T-helper 2 cell treated with Interferon-gamma antibody and Interleukin-4, amounts not matched to agents 100 ng/mL and 5 ng/mL, for 36 hours (primary cell): ENCODE measurements at regions not wholly inside any gene's neighbourhood (a gene's known extent, or its start where the extent isn't known, plus 50 kb on each side); places are given as distances from the start of the nearest gene placed in this dataset.

ENCODE experiments used
- intact Hi-C: fragments of 100-400 bp; cut with micrococcal nuclease; formaldehyde crosslinking; loops from one replicate; pipeline ENCODE4 v1.15.1; 2023

DNA sequence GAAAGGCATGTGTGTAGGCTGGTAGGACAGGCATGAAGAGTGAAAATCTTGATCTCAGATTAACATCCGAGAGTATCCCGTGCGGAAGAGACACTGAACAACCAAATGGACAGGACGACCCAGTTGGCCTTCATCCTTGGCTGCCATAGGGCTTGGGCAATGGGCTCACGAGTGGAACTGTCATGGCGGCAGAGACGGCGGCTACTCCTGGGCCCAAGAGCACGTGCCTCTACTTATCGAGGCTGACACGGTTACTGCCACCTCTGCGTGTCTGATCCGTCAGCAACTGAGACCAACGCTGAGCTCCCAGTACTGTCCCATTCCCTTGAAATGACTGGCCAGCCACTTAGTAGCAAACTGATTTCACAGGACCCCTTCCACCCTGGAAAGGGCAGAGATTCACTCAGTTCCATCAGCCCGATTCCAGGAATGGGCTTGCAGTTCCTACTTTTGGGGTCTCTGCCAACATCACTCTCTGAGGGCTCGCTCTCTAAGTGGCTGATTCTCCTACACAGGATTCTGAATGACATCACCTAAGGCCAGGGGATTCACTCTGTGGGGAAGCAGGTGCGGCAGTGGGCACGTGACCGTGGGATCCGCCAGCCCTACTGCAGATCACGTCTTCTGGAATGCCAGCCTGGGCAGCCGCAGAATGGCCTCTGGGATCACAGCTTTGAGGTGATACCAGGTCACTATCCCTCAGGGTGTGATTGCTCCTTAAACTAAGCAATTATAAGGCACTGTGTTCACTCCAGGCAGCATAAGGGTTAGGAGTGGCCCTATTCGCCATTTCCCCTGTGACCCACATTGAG, 97.8 kb downstream of the RPS6KA4 start:
- intact Hi-C loops = no loop called here

DNA sequence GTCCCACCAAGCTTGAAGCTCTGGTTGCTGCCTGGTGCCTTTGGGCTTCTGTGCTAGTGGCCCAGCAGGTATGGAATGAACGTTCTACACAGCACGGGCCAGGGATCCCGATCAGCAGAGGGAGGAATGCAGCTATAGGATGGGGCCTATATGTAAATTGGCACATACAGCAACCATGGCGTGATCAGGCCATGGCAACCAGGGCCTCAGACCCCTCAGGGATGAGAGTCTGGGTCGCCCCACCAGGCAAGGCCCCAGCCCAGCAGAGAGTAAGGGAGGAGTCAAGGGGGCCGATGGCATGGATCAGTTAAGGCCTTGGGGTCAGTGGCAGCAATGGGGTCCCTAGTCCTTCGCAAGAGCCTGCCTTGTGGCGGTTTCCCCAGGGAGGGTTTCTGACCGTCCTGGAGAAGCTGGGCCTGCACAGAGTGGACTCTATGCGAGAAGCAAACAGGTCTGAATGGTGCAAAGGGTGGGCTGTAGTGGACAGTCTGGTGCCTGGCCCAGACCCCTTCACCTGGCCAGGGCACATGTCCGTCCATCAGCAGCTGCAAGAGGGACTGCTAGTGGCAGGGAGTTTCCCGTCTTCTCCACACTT, 98.2 kb upstream of the SLC22A11 start:
- intact Hi-C loops = no loop called here

GRCh38 chr11:64458997-64459396, 96.7 kb upstream of the SLC22A11 start:
- intact Hi-C loops = no loop called here

DNA sequence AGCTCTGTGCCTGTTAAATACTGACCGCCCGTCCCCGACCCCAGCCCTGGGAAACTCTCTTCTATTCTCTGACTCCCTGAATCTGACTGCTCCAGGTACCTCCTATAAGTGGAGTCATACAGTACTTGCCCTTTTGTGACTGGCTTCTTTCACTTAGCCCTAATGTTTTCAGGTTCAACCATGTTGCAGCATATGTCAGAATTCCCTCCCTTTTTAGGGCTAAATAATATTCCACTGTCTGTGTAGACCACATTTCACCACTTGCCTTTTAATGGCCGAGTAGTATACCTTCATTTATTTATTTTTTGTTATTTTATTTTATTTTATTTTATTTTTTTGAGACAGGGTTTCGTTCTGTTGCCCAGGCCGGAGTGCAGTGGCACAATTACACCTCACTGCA, 96.1 kb upstream of the SLC22A11 start:
- intact Hi-C loops = no loop called here

DNA sequence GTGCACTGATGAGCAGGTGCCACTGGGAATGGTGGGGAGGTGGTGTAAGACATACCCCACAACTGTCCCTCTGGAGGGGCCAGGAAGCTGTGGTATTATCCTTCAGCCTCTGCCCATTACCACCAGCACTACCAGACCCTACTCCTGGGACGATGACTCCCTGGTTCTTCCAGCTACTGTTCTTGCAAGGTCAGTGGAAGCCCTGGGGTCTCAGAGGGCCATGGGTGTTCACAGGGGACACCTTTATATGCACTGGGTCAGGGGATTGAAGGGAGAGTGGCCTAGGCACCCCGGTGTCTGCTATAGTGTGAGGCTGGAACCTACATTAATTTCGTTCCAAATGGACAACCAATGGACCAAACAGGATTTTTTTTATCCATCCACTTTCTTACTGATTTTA, 94.7 kb upstream of the SLC22A11 start:
- intact Hi-C loops = no loop called here

GRCh38 chr11:64466115-64466718, 89.5 kb upstream of the SLC22A11 start:
- intact Hi-C loops = no loop called here

DNA sequence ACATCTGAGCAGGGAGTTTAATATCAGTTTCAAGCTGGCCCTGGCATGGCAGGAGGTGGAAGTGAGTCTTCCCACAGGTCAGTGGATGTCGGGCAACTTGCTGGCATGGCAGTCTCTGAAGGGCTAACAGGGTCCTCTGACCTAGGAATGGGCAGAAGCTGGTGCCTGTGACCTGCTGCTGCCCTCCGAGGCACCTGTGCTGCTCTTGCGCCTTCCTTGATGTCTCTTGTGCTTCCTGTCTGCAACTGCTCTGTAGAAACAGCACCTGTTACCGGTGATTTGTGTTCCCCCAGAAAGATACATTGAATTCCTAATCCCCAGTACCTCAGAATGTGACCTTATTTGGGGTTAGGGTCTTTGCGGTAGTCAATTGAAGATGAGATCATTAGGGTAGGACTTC, 86.5 kb upstream of the SLC22A11 start:
- intact Hi-C loops = no loop called here

DNA sequence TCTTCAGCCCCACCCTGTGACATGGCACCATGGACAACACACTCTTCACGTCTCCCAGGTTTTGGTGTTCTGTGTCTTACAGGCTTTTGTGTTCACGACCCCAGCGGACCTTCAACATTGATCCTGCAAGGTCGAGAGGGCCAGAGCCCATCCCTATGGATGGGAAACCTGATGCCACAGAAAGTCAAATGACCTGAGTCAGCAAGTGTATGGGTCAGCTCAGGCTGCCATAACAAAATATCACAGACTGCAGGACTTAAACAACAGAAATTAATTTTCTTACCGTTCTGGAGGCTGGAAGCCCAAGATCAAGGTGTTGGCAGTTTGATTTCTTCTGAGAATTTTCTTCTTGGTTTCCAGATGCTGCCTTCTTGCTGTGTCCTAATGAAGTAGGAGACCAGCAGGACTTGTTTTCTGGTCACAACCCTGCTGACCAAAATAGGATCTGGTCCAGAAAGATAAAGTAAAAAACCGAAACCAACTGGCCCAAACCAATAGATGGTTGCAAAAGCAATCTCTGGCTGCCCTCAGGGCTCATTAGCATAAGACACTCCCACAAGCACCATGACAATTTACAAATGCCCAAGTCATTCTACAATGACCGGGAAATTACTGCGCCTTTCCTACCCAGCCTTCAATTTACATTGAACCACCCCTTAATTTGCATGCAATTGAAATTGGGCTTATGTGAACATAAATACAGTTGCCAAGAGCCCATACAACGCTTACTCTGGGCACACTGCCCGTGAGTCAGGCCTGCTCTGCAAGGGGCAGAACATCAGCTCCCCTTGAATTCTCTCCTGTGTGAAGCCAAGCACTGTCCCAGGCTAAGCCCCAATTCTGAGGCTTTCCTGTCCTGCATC, 82.9 kb upstream of the SLC22A11 start:
- intact Hi-C loops = no loop called here

DNA sequence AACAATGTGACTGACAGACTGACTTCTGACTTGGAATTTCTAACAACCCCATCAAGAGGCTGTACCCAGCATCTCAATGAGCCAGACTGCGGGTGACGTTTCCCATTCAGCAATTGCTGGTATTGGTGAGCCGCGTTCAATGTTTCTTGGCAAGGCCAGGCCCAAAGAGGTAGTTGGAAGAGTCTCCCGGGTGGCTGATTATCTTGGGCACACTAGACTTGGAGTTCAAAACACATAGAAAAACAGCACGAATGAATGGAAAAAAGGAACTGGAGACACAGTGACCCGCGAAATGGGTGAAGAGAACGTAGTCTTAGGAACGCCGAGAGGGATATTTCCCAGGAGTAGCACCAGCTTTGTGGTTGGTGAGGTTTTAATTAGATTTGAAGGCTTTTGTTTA, 81.1 kb upstream of the SLC22A11 start:
- intact Hi-C loops = no loop called here

DNA sequence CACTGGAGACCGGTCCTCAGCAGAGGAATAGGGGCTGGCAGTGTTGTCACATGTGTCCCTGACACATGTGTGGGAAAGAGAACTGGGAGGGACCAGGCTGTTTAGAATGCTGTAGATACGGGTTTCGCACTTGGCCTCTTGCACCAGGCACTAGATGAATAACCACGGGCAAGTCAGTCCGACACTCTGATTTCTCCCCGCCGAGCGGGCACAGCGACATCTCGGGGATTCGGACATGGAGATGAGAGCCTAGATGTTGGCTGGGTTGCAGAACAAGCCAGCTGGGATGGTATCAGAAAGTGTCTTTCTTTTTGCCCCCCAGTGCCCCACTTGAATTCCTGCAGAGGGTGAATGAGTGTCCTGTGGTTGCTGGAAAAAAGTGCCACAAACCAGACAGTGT, 80.6 kb upstream of the SLC22A11 start:
- intact Hi-C loops = no loop called here

GRCh38 chr11:64476881-64477280, 78.9 kb upstream of the SLC22A11 start:
- intact Hi-C loops = no loop called here

GRCh38 chr11:64477675-64478074, 78.1 kb upstream of the SLC22A11 start:
- intact Hi-C loops = no loop called here

- intact Hi-C loops = no loop called here
Observed at GRCh38 chr11:64482588-64482987, 73.2 kb upstream of the SLC22A11 start.

DNA sequence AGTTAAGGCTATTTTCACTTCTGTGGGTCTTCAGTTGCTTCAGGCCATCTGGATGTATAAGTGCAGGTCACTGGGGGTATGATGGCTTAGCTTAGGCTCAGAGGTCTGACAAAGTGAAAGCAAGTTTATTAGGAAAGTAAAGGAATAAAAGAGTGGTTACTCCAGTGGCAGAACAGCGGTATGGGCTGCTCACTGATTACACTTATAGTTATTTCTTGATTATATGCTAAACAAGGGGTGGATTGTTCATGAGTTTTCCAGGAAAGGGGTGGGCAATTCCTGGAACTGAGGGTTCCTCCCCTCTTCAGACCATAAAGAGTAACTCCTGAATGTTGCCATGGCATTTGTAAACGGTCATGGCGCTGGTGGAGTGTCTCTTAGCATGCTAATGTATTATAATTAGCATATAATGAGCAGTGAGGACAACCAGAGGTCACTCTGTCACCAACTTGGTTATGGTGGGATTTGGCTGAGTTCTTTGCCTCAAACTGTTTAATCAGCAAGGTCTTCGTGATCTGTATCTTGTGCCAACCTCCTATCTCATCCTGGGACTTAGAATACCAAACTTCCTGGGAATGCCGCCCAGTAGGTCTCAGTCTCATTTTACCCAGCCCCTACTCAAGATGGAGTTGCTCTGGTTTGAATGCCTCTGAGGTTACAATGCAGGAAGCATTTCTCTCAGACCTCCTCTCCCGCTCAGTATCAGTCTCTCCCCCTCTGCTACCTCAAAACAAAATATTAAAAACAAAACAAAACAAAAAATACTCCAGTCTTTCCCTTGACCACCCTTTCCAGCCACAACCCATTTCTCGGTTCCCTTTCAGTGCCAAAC, 71.3 kb upstream of the SLC22A11 start:
- intact Hi-C loops = no loop called here

GRCh38 chr11:64485074-64485473, 70.7 kb upstream of the SLC22A11 start:
- intact Hi-C loops = no loop called here

- intact Hi-C loops = no loop called here
Observed at GRCh38 chr11:64489831-64490441, 65.8 kb upstream of the SLC22A11 start.

DNA sequence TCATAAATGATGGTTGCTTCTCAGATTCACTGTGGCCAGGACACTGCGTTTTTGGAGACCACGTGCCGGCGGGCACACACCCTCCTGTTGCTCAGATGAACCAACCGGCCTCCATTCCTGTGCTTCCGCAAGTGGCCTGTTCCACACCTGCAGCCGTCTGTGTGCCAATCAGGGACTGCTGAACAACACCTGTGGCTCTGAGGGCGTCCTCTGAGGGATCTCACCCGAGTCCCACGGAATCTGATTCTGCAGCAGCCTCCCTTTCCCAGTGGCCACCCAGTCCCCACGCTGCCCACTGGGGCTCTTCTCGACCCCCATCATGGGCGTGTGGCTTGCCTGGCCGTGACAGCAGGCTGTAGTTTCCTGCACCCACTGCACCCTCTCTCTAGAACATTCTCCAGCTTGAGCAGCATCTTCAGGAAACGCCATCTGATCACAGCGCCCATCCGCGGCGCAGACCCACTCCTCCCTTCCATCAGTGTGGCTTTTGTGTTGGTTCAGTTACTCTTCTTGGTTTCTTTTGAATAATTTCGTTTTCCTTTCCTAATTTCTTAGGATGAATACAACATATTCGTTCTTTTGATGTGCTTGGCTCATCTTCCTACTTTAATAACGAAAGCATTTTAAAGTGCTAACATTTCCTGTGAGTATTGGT, 65.1 kb upstream of the SLC22A11 start:
- intact Hi-C loops = no loop called here

DNA sequence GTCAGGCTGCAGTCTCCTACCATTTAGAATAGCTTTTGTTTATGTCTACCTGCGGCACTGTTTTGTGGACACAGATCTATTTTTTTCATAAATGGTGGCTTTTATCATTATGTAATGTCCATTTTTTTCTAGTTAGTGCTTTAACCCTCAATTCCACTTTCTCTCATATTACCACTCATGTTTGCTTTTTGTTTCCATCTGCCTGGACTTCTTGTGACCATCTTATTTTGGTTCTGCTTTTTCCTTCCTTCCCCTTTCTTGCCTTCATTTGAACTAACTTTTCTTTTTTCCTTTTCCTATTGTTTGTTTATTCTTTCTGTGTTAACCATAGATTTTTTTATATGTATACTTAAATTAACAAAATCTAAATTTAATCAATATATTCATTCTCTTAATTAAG, 63.2 kb upstream of the SLC22A11 start:
- intact Hi-C loops = no loop called here

- intact Hi-C loops = no loop called here
Observed at GRCh38 chr11:64498136-64498535, 57.6 kb upstream of the SLC22A11 start.
